Mammary epithelial cell (primary cell): ENCODE measurements at regions not wholly inside any gene's neighbourhood (a gene's known extent, or its start where the extent isn't known, plus 50 kb on each side); places are given as distances from the start of the nearest gene placed in this dataset.

ENCODE experiments used
- EZH2 ChIP-seq: IDR thresholded peaks from 2 replicates; pipeline ENCODE4 v1.6.1; 2012; ENCODE audit warnings: low read length, inconsistent platforms, borderline replicate concordance
- TF ChIP-seq, protein P1 (sequence below), 2 donors: IDR thresholded peaks in 1 of 2; conservative IDR thresholded peaks in 1 of 2; 2 replicates each; pipeline ENCODE4 v1.5.1; 2011 to 2012; ENCODE audit warnings: inconsistent platforms in 2 of 2, low read length in 2 of 2, mild to moderate bottlenecking in 2 of 2, control low read depth in 1 of 2, low read depth in 1 of 2; ENCODE audit not compliant: insufficient read depth in 1 of 2; ENCODE audit errors: extremely low read depth in 1 of 2

DNA sequence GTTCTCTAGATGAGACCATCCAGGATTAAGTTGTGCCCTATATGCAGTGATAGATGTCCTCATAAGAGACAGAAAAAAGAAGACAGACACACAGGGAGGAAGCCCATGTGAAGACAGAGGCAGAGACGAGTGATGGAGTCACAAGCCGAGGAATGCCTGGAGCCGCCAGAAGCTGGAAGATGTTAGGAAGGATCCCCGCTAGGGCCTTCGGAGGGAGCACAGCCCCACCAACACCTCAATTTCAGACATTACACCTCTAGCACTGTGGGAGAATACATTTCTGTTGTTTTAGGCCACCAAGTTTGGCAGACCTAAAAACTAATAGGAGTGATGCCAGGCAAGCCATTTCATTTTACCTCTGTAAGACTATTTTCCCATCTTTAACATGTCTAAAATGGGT lies 458.5 kb downstream of the MED13L start:
- TF ChIP-seq, protein P1, sequence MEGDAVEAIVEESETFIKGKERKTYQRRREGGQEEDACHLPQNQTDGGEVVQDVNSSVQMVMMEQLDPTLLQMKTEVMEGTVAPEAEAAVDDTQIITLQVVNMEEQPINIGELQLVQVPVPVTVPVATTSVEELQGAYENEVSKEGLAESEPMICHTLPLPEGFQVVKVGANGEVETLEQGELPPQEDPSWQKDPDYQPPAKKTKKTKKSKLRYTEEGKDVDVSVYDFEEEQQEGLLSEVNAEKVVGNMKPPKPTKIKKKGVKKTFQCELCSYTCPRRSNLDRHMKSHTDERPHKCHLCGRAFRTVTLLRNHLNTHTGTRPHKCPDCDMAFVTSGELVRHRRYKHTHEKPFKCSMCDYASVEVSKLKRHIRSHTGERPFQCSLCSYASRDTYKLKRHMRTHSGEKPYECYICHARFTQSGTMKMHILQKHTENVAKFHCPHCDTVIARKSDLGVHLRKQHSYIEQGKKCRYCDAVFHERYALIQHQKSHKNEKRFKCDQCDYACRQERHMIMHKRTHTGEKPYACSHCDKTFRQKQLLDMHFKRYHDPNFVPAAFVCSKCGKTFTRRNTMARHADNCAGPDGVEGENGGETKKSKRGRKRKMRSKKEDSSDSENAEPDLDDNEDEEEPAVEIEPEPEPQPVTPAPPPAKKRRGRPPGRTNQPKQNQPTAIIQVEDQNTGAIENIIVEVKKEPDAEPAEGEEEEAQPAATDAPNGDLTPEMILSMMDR (conservative IDR thresholded peaks at IDR 0.05 in 1 of 2, IDR thresholded peaks at IDR 0.05 in 1 of 2; ENCODE audit: extremely low read depth in 1 of 2, insufficient read depth in 1 of 2, low read depth in 1 of 2, low read length in 2 of 2): no peak
- no peak for TF ChIP-seq EZH2
